GM12864 (cell line): ENCODE measurements at regions not wholly inside any gene's neighbourhood (a gene's known extent, or its start where the extent isn't known, plus 50 kb on each side); places are given as distances from the start of the nearest gene placed in this dataset.
"Not testable (repeated sequence)": the region's sequence is repeated elsewhere in the genome, so short reads cannot be mapped to it uniquely, and the experiment has no call there.

Experiments used
- DNase-seq: peaks from one replicate; pipeline ENCODE4 v3.0.0-alpha.2; 2011; ENCODE audit warnings: low read depth
- H3K4me3 ChIP-seq: 2 replicates; pipeline ENCODE4 v1.5.1; 2011; ENCODE audit warnings: mild to moderate bottlenecking, low read depth, low read length, control low read depth
- TF ChIP-seq, protein P1 (sequence below): IDR thresholded peaks from 2 replicates; pipeline ENCODE4 v1.5.1; 2011; ENCODE audit warnings: low read depth, mild to moderate bottlenecking, moderate library complexity, low read length, control low read depth, inconsistent platforms; ENCODE audit errors: missing control alignments

- TF ChIP-seq, protein P1, sequence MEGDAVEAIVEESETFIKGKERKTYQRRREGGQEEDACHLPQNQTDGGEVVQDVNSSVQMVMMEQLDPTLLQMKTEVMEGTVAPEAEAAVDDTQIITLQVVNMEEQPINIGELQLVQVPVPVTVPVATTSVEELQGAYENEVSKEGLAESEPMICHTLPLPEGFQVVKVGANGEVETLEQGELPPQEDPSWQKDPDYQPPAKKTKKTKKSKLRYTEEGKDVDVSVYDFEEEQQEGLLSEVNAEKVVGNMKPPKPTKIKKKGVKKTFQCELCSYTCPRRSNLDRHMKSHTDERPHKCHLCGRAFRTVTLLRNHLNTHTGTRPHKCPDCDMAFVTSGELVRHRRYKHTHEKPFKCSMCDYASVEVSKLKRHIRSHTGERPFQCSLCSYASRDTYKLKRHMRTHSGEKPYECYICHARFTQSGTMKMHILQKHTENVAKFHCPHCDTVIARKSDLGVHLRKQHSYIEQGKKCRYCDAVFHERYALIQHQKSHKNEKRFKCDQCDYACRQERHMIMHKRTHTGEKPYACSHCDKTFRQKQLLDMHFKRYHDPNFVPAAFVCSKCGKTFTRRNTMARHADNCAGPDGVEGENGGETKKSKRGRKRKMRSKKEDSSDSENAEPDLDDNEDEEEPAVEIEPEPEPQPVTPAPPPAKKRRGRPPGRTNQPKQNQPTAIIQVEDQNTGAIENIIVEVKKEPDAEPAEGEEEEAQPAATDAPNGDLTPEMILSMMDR: no peak
- DNase-seq: no peak
- H3K4me3 ChIP-seq: no peak overlapping the region
These were observed 374.3 kb upstream of the GOT2 start for GRCh38 chr16:59108374-59108773.

DNA sequence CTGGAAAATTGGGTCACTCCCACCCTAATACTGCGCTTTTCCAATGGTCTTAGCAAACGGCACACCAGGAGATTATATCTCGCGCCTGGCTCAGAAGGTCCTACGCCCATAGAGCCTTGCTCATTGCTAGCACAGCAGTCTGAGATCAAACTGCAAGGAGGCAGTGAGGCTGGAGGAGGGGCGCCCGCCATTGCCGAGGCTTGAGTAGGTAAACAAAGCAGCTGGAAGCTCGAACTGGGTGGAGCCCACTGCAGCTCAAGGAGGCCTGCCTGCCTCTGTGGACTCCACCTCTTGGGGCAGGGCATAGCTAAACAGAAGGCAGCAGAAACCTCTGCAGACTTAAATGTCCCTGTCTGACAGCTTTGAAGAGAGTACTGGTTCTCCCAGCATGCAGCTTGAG, 362.6 kb upstream of the GOT2 start:
- H3K4me3 ChIP-seq, DNase-seq: not testable (repeated sequence)

- TF ChIP-seq, protein P1: no peak
- no peak overlapping the region for H3K4me3 ChIP-seq
- DNase-seq: no peak
These were observed 356.4 kb upstream of the GOT2 start for GRCh38 chr16:59090541-59090940.

- no peak overlapping the region for H3K4me3 ChIP-seq
- no peak for DNase-seq
- TF ChIP-seq, protein P1: no peak
These were observed 354.3 kb upstream of the GOT2 start for GRCh38 chr16:59088431-59088830.

- TF ChIP-seq, protein P1: no peak
- no peak overlapping the region for H3K4me3 ChIP-seq
These were observed 353.5 kb upstream of the GOT2 start for GRCh38 chr16:59087641-59088040.

GRCh38 chr16:59067205-59067604, 333.1 kb upstream of the GOT2 start:
- TF ChIP-seq, protein P1: no peak
- no peak for DNase-seq
- H3K4me3 ChIP-seq: no peak overlapping the region

More at GRCh38 chr16:59087641-59088040, 353.5 kb upstream of the GOT2 start:
- no peak for DNase-seq

DNA sequence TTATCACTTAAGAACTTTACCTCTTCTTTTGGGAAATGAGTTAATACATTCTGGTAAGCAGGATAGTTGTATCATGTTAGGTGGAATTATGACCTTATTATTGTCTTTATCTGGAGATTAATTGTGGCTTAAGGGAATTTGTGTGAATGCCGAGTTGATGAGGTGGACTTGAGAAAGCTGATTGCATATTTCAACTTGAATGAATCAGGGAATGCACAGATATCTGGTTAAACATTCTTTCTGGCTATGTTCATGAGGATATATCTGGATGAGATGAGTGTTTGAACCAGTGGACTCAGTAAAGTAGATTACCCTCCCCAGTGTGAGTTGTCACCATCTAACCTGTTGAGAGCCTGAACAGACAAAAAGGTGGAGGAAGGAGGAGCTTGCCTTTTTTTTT, 326.1 kb upstream of the GOT2 start:
- no peak for DNase-seq
- TF ChIP-seq, protein P1: no peak

DNA sequence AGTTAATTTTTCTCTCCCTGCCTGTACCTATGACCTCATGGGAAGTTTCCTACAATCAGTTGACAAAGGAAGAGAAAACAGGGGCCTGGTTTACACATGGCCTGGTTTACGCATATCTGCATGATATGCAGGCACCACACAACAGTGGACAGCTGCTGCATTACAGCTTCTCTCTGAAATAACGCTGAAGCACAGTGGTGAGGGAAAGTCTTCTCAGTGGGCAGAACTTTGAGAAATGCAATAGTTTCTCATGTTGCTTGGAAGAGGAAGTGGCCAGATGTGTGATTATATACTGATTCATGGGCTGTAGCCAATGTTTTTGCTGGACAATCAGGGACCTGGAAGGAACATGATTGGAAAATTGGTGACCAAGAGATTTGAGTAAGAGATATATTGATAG, 324.1 kb upstream of the GOT2 start:
- no peak for DNase-seq
- TF ChIP-seq, protein P1: no peak
- H3K4me3 ChIP-seq: no peak overlapping the region

More for the DNA sequence above, 326.1 kb upstream of the GOT2 start:
- no peak overlapping the region for H3K4me3 ChIP-seq
